Left lung (tissue), 4 donors: ENCODE measurements at regions not wholly inside any gene's neighbourhood (a gene's known extent, or its start where the extent isn't known, plus 50 kb on each side); places are given as distances from the start of the nearest gene placed in this dataset.

Experiments
- ATAC-seq: fragments of 200-7000 bp; cut with Tn5 transposase; one replicate; pipeline ENCODE4 v1.9.1; 2020; ENCODE audit warnings: moderate library complexity
- DNase-seq, 4 donors: peaks; one replicate each; pipeline ENCODE4 v3.0.0-alpha.2; 2013 to 2020
- H3K27ac ChIP-seq, 2 donors: fragments of 200-600 bp; sonication (generic) in 1 of 2; one replicate each; pipeline versions ENCODE4 v1.5.0 to v1.8.0; 2020 to 2021
- H3K27me3 ChIP-seq, 2 donors: fragments of 200-600 bp; sonication (generic) in 1 of 2; one replicate each; pipeline versions ENCODE4 v1.5.0 to v1.8.0; 2020 to 2021
- H3K36me3 ChIP-seq, 2 donors: fragments of 200-600 bp; sonication (generic) in 1 of 2; one replicate each; pipeline versions ENCODE4 v1.5.0 to v1.8.0; 2020 to 2021
- H3K4me1 ChIP-seq, 2 donors: fragments of 200-600 bp; one replicate each; pipeline ENCODE4 v1.8.0; 2021
- H3K4me3 ChIP-seq, 2 donors: fragments of 200-600 bp; sonication (generic) in 1 of 2; one replicate each; pipeline versions ENCODE4 v1.5.0 to v1.8.0; 2020 to 2021; ENCODE audit warnings: mild to moderate bottlenecking in 1 of 2
- H3K9me3 ChIP-seq, 2 donors: fragments of 200-600 bp; sonication (generic) in 1 of 2; one replicate each; pipeline versions ENCODE4 v1.5.0 to v1.8.0; 2020 to 2021
- CTCF ChIP-seq, 2 donors: fragments of 200-600 bp; sonication (generic) in 1 of 2; IDR thresholded peaks; one replicate each; pipeline versions ENCODE4 v1.5.0 to v1.8.0; 2021; ENCODE audit warnings: antibody characterized with exemption in 2 of 2
- intact Hi-C, 2 donors: fragments of 100-400 bp; cut with DNase I; formaldehyde crosslinking; loops; one replicate each; pipeline versions ENCODE4 v1.11.2 to v1.14.2; 2022
- donor health status: DM: no; HTN: yes; CAD: no.
- donor health status: DM: no; HTN: no; CAD: no.

DNA sequence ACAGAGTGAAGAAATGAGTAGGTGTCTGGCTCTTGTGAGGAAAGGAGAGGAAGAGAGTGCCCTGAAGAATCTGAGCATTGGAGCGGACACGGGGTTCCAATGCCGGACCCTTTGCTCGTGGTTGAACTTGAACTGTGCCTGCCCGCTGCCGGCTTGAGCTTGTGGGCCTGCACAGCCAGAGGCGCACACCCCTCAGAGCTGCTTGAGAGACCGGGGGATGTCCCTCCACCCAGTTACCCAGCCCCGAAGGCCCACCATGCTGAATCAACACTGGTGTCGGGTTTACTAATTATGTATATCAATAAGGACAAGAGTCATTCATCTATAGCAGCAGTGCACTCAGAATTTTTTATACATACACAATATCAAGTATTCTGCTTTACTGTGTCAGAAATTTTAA is 218.3 kb upstream of the CST7 start:
- Histone ChIP-seq H3K36me3 (no peaks in the 10 kb centered on the region), H3K4me1 (no peaks in the 10 kb centered on the region), H3K27me3 (peaks cover 0 to 13% of the 10 kb centered on the region in 2 donors), H3K9me3 (no peaks in the 10 kb centered on the region), H3K4me3 (no peak overlapping the region), H3K27ac (no peak overlapping the region)
- TF ChIP-seq CTCF (IDR thresholded peaks at IDR 0.05) = no peak
- no peak for DNase-seq
- intact Hi-C loops = no loop called here
- no peak for ATAC-seq

DNA sequence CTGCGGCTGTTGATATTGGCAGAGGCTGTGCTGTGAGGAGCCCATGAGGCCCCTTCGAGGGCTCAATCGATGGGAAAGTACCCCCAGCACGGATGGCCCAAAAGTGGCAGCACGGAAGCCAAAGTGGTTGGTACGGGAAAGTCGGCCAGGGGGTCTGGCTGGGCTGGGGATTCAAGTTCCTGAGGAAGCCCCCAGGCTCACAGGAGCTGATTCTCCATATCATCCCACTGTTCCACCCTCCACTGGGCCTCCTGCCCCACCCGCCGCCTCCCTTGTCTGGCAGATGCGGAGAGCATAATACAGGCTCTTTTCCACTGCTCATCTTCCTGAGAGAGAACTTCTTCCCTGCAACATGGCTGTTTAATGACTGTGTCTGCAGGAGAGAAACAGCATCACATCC is 217.8 kb upstream of the CST7 start:
- Histone ChIP-seq H3K27me3 (peaks cover 0 to 13% of the 10 kb centered on the region in 2 donors), H3K4me1 (no peaks in the 10 kb centered on the region), H3K4me3 (no peak overlapping the region), H3K36me3 (no peaks in the 10 kb centered on the region), H3K27ac (no peak overlapping the region), H3K9me3 (no peaks in the 10 kb centered on the region)
- no peak for TF ChIP-seq CTCF (IDR thresholded peaks at IDR 0.05)
- intact Hi-C loops = no loop called here
- ATAC-seq = no peak
- DNase-seq = no peak

DNA sequence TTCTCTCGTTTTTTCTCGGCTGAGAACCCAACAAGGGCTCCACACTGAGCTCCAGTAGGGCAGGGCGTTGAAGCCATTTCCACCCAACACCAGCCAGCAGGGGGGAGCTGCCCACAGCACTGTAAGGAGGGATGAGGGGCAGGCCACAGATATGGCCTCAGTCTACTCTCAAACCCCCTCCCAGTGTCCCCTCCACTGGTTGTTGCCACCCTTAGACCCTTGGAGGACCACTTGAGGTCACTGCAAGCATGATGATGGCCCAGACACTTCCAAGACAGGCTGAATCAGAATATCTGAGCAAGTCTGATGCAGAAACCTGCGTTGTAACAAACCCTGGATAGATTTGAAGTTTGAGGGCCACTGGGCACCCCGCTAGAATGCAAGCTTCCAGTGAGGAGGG is 217.0 kb upstream of the CST7 start:
- Histone ChIP-seq H3K27ac (no peak overlapping the region), H3K4me1 (no peaks in the 10 kb centered on the region), H3K27me3 (peaks cover 0 to 10% of the 10 kb centered on the region in 2 donors), H3K4me3 (no peak overlapping the region), H3K36me3 (no peaks in the 10 kb centered on the region), H3K9me3 (no peaks in the 10 kb centered on the region)
- intact Hi-C loops = no loop called here
- DNase-seq (no peak), ATAC-seq (no peak)
- no peak for TF ChIP-seq CTCF (IDR thresholded peaks at IDR 0.05)

DNA sequence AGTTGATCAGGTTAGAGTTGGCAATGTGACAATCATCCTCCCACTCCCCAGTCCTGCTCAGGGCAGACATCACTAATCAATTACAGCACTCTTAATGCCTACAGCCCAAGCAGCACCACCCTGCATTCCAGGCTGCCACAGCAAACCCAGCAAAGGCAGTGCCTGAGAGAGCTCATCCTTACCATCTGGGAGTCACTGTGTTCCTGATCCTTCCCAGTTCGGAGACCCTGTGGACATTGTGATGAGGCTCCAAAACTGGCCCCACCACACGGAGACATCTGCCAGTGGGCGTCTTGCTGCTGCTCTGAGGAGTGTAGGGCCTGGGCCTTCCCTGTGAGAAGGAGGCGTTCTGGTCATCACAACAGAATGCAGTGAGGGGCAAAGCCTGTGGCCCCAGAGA is 216.5 kb upstream of the CST7 start:
- no peak overlapping the region for H3K4me3 ChIP-seq
- H3K36me3 ChIP-seq = no peaks in the 10 kb centered on the region
- peaks cover 0 to 5% of the 10 kb centered on the region in 2 donors for H3K27me3 ChIP-seq
- intact Hi-C loops = no loop called here
- no peak for TF ChIP-seq CTCF (IDR thresholded peaks at IDR 0.05)
- ATAC-seq (no peak), DNase-seq (no peak)
- H3K4me1 ChIP-seq = no peaks in the 10 kb centered on the region
- H3K27ac ChIP-seq = no peak overlapping the region
- H3K9me3 ChIP-seq = no peaks in the 10 kb centered on the region

- H3K4me1 ChIP-seq = no peaks in the 10 kb centered on the region
- no peak for TF ChIP-seq CTCF (IDR thresholded peaks at IDR 0.05)
- no peak overlapping the region for H3K27ac ChIP-seq
- ATAC-seq (no peak), DNase-seq (no peak)
- intact Hi-C loops = no loop called here
- no peaks in the 10 kb centered on the region for H3K36me3 ChIP-seq
- H3K27me3 ChIP-seq = peaks cover 0 to 5% of the 10 kb centered on the region in 2 donors
- H3K9me3 ChIP-seq = no peaks in the 10 kb centered on the region
- H3K4me3 ChIP-seq = no peak overlapping the region
Measured at GRCh38 chr20:24733416-24733815, 215.7 kb upstream of the CST7 start.
